CD14-positive monocyte (primary cell): ENCODE measurements at regions not wholly inside any gene's neighbourhood (a gene's known extent, or its start where the extent isn't known, plus 50 kb on each side); places are given as distances from the start of the nearest gene placed in this dataset.

Experiments
- DNase-seq, 3 donors: peaks; one replicate each; pipeline ENCODE4 v3.0.0-alpha.2; 2011 to 2022
- H2AFZ ChIP-seq: 2 replicates; pipeline ENCODE4 v1.6.0; 2012; ENCODE audit warnings: mild to moderate bottlenecking, low read depth, low read length, inconsistent platforms; ENCODE audit not compliant: insufficient read depth, poor library complexity, severe bottlenecking
- H3K27ac ChIP-seq, 2 donors: 1 replicate in 1 of 2; 2 replicates in 1 of 2; pipeline ENCODE4 v1.5.1; 2012 to 2013; ENCODE audit warnings: low read length in 2 of 2, control low read depth in 1 of 2, inconsistent platforms in 1 of 2, low read depth in 1 of 2, mild to moderate bottlenecking in 1 of 2
- H3K27me3 ChIP-seq, 2 donors: one replicate each; pipeline versions ENCODE4 v1.6.0 to v1.6.1; 2011 to 2013; ENCODE audit warnings: low read length in 2 of 2; ENCODE audit not compliant: control insufficient read depth in 2 of 2, insufficient read depth in 2 of 2
- H3K36me3 ChIP-seq, 2 donors: replicated peaks in 1 of 2; 1 replicate in 1 of 2; 2 replicates in 1 of 2; pipeline versions ENCODE4 v1.5.1 to v1.6.1; 2012 to 2013; ENCODE audit warnings: low read length in 2 of 2, control low read depth in 1 of 2, inconsistent platforms in 1 of 2, mild to moderate bottlenecking in 1 of 2; ENCODE audit not compliant: insufficient read depth in 2 of 2, control insufficient read depth in 1 of 2
- H3K4me1 ChIP-seq, 2 donors: 1 replicate in 1 of 2; 2 replicates in 1 of 2; pipeline versions ENCODE4 v1.5.1 to v1.6.1; 2012 to 2013; ENCODE audit warnings: low read length in 2 of 2, control low read depth in 1 of 2, inconsistent platforms in 1 of 2, mild to moderate bottlenecking in 1 of 2, moderate library complexity in 1 of 2; ENCODE audit not compliant: insufficient read depth in 2 of 2, control insufficient read depth in 1 of 2
- H3K4me2 ChIP-seq: replicated peaks from 2 replicates; pipeline ENCODE3; 2012; ENCODE audit warnings: low read length, moderate library complexity, mild to moderate bottlenecking; ENCODE audit not compliant: poor library complexity, severe bottlenecking; ENCODE audit errors: extremely low read depth
- H3K4me3 ChIP-seq, 3 experiments: fragments of 200-600 bp in 1 of 3; sonication (generic) in 1 of 3; replicated peaks in 1 of 3; 1 replicate in 2 of 3; 2 replicates in 1 of 3; pipeline ENCODE4 v1.5.1; 2011 to 2013; ENCODE audit warnings: low read length in 3 of 3, mild to moderate bottlenecking in 3 of 3, control low read depth in 2 of 3, low read depth in 2 of 3, inconsistent platforms in 1 of 3, moderate library complexity in 1 of 3
- H3K79me2 ChIP-seq: 2 replicates; pipeline ENCODE4 v1.6.0; 2012; ENCODE audit warnings: mild to moderate bottlenecking, control low read depth, inconsistent platforms, low read length, moderate library complexity; ENCODE audit not compliant: insufficient read depth
- H3K9ac ChIP-seq: 2 replicates; pipeline ENCODE4 v1.6.0; 2017; ENCODE audit warnings: low read length, mild to moderate bottlenecking; ENCODE audit not compliant: insufficient read depth, poor library complexity, severe bottlenecking
- H3K9me3 ChIP-seq, 2 donors: replicated peaks in 1 of 2; 1 replicate in 1 of 2; 2 replicates in 1 of 2; pipeline versions ENCODE4 v1.5.1 to v1.6.1; 2012 to 2013; ENCODE audit warnings: low read length in 2 of 2, control low read depth in 1 of 2; ENCODE audit not compliant: control insufficient read depth in 1 of 2, insufficient read depth in 1 of 2
- H4K20me1 ChIP-seq: 2 replicates; pipeline ENCODE4 v1.6.0; 2012; ENCODE audit warnings: mild to moderate bottlenecking, low read length, control low read depth, moderate library complexity; ENCODE audit not compliant: insufficient read depth
- H3K27ac Mint-ChIP-seq, 7 donors: one replicate each; pipeline ENCODE4 v1.8.0; 2020; ENCODE audit warnings: mild to moderate bottlenecking in 7 of 7, mixed read lengths in 7 of 7, moderate library complexity in 6 of 7, inconsistent platforms in 2 of 7
- H3K27me3 Mint-ChIP-seq, 3 donors: one replicate each; pipeline ENCODE4 v1.8.0; 2021 to 2022; ENCODE audit warnings: low read depth in 3 of 3, mild to moderate bottlenecking in 3 of 3, mixed read lengths in 3 of 3, moderate library complexity in 3 of 3, inconsistent platforms in 1 of 3
- H3K36me3 Mint-ChIP-seq, 2 donors: one replicate each; pipeline ENCODE4 v1.8.0; 2020; ENCODE audit warnings: mixed read lengths in 2 of 2, inconsistent platforms in 1 of 2, mild to moderate bottlenecking in 1 of 2
- H3K4me1 Mint-ChIP-seq: one replicate; pipeline ENCODE4 v1.8.0; 2020; ENCODE audit warnings: mild to moderate bottlenecking, mixed read lengths
- H3K4me3 Mint-ChIP-seq, 2 donors: one replicate each; pipeline ENCODE4 v1.8.0; 2020; ENCODE audit warnings: mild to moderate bottlenecking in 2 of 2, mixed read lengths in 2 of 2, moderate library complexity in 1 of 2
- H3K9me3 Mint-ChIP-seq, 7 donors: one replicate each; pipeline ENCODE4 v1.8.0; 2020 to 2022; ENCODE audit warnings: mixed read lengths in 7 of 7, mild to moderate bottlenecking in 6 of 7, moderate library complexity in 6 of 7, inconsistent platforms in 2 of 7
- WGBS: methylation state at CpG from one replicate; pipeline ENCODE4 v1.1.5; 2013; ENCODE audit warnings: missing lambda C conversion rate; ENCODE audit not compliant: insufficient coverage; 5-methylcytosine and 5-hydroxymethylcytosine counted together
- intact Hi-C, 2 donors: fragments of 100-400 bp; cut with micrococcal nuclease; formaldehyde crosslinking; loops; one replicate each; pipeline versions ENCODE4 v1.15.0 to v1.15.1; 2023
- TF ChIP-seq, protein P1 (sequence below): fragments of 200-600 bp; IDR thresholded peaks from one replicate; pipeline ENCODE4 v1.8.0; 2022; ENCODE audit warnings: antibody characterized with exemption, mild to moderate bottlenecking

DNA sequence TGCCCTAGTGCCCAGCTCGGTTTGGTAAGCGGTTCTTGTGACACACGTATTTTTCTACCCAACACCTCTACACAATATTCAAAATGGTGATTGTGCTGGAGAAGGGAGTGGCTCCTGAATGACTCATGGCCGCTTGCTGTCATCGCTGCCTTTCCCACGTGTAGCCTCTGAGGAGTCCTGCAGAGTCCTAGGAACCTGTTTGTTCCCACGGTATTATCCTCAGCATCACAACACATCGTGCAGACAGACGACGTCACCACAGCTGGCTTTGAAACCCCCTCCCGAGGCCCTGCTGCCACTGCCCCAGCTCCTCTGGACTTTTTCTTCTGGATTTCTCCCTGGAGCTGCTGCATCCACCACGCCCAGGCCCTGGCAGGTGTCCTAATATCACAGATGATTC is 353.5 kb downstream of the SMOC2 start:
- Histone ChIP-seq H3K4me1 (no peaks in the 10 kb centered on the region), H2AFZ (no peak overlapping the region), H4K20me1 (no peaks in the 10 kb centered on the region), H3K36me3 (no peaks in the 10 kb centered on the region), H3K27ac (no peak overlapping the region), H3K79me2 (no peaks in the 10 kb centered on the region), H3K9ac (no peak overlapping the region), H3K4me2 (no peak overlapping the region), H3K27me3 (no peaks in the 10 kb centered on the region), H3K4me3 (no peak overlapping the region), H3K9me3 (peaks cover 19 to 59% of the 10 kb centered on the region in 2 donors)
- H3K4me1 Mint-ChIP-seq = no peaks in the 10 kb centered on the region
- peaks cover 7 to 32% (median 17%) of the 10 kb centered on the region in 7 donors for H3K9me3 Mint-ChIP-seq
- no peak overlapping the region for H3K4me3 Mint-ChIP-seq
- TF ChIP-seq, protein P1, sequence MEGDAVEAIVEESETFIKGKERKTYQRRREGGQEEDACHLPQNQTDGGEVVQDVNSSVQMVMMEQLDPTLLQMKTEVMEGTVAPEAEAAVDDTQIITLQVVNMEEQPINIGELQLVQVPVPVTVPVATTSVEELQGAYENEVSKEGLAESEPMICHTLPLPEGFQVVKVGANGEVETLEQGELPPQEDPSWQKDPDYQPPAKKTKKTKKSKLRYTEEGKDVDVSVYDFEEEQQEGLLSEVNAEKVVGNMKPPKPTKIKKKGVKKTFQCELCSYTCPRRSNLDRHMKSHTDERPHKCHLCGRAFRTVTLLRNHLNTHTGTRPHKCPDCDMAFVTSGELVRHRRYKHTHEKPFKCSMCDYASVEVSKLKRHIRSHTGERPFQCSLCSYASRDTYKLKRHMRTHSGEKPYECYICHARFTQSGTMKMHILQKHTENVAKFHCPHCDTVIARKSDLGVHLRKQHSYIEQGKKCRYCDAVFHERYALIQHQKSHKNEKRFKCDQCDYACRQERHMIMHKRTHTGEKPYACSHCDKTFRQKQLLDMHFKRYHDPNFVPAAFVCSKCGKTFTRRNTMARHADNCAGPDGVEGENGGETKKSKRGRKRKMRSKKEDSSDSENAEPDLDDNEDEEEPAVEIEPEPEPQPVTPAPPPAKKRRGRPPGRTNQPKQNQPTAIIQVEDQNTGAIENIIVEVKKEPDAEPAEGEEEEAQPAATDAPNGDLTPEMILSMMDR = no peak
- 92% methylated on average over 9 of the region's 12 CpGs for WGBS
- H3K27ac Mint-ChIP-seq = no peak overlapping the region
- H3K36me3 Mint-ChIP-seq = no peaks in the 10 kb centered on the region
- DNase-seq = no peak
- intact Hi-C loops = no loop called here
- H3K27me3 Mint-ChIP-seq = no peaks in the 10 kb centered on the region

DNA sequence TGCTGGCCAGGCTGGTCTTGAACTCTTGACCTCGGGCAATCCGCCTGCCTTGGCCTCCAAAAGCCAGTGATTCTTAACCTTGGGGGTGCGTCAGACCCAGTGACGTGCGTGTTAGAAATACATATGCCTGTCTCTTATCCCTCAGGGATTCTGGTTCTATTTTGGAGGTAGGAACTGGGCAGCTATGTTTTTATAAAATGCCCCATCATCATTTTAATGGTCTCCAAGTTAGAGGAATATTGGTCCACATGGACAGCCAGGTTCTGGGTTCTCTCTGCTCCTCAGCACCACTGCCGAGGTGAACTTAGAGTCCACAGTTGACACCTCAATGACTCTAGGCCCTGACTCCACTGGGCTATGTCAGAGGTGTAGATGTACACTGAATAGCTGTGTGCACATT is 352.7 kb downstream of the SMOC2 start:
- Histone ChIP-seq H3K79me2 (no peaks in the 10 kb centered on the region), H3K36me3 (no peaks in the 10 kb centered on the region), H4K20me1 (no peaks in the 10 kb centered on the region), H3K9me3 (peaks cover 20 to 64% of the 10 kb centered on the region in 2 donors), H2AFZ (no peak overlapping the region), H3K27ac (no peak overlapping the region), H3K4me2 (no peak overlapping the region), H3K4me3 (no peak overlapping the region), H3K4me1 (no peaks in the 10 kb centered on the region), H3K27me3 (no peaks in the 10 kb centered on the region), H3K9ac (no peak overlapping the region)
- H3K9me3 Mint-ChIP-seq = peaks cover 7 to 37% (median 16%) of the 10 kb centered on the region in 7 donors
- no peaks in the 10 kb centered on the region for H3K4me1 Mint-ChIP-seq
- no peak overlapping the region for H3K4me3 Mint-ChIP-seq
- H3K27me3 Mint-ChIP-seq = no peaks in the 10 kb centered on the region
- intact Hi-C loops = no loop called here
- 83% methylated on average over 1 of the region's 6 CpGs for WGBS
- H3K27ac Mint-ChIP-seq = no peak overlapping the region
- DNase-seq = no peak
- H3K36me3 Mint-ChIP-seq = no peaks in the 10 kb centered on the region
- TF ChIP-seq, protein P1 = no peak
